Esophagus muscularis mucosa (tissue), 4 donors: ENCODE measurements at regions not wholly inside any gene's neighbourhood (a gene's known extent, or its start where the extent isn't known, plus 50 kb on each side); places are given as distances from the start of the nearest gene placed in this dataset.

ENCODE experiments used
- DNase-seq: peaks from one replicate; pipeline ENCODE4 v3.0.0-alpha.2; 2017; ENCODE audit errors: extremely low spot score
- H3K27ac ChIP-seq, 4 donors: fragments of 200-600 bp; sonication (generic); replicated peaks in 1 of 4; 1 replicate in 3 of 4; 2 replicates in 1 of 4; pipeline ENCODE4 v1.5.1; 2016 to 2019; ENCODE audit warnings: mild to moderate bottlenecking in 1 of 4
- H3K27me3 ChIP-seq, 4 donors: fragments of 200-600 bp; sonication (generic); one replicate each; pipeline versions ENCODE4 v1.5.1 to v1.6.0; 2016 to 2019
- H3K36me3 ChIP-seq, 4 donors: fragments of 200-600 bp; sonication (generic); one replicate each; pipeline ENCODE4 v1.5.1; 2016 to 2019
- H3K4me1 ChIP-seq, 4 donors: fragments of 200-600 bp; sonication (generic); one replicate each; pipeline ENCODE4 v1.5.1; 2016 to 2019
- H3K4me3 ChIP-seq, 4 donors: fragments of 200-600 bp; sonication (generic); 1 replicate in 2 of 4; 2 replicates in 2 of 4; pipeline ENCODE4 v1.5.1; 2016 to 2019; ENCODE audit warnings: mild to moderate bottlenecking in 4 of 4, moderate library complexity in 1 of 4
- H3K9me3 ChIP-seq, 4 donors: fragments of 200-600 bp; sonication (generic); 1 replicate in 3 of 4; 2 replicates in 1 of 4; pipeline ENCODE4 v1.5.1; 2016 to 2019
- CTCF ChIP-seq, 3 experiments: fragments of 200-600 bp in 2 of 3; fragments of 450-650 bp in 1 of 3; sonication (generic) in 2 of 3; IDR thresholded peaks; one replicate each; pipeline ENCODE4 v1.5.1; 2017 to 2019; ENCODE audit warnings: antibody characterized with exemption in 3 of 3, mild to moderate bottlenecking in 2 of 3, moderate library complexity in 1 of 3
- EP300 ChIP-seq: sonication (generic); formaldehyde crosslinking; IDR thresholded peaks from one replicate; pipeline ENCODE4 v1.6.1; 2017; ENCODE audit warnings: antibody characterized with exemption
- POLR2A ChIP-seq: fragments of 450-650 bp; IDR thresholded peaks from one replicate; pipeline ENCODE4 v1.6.1; 2017; ENCODE audit warnings: antibody characterized with exemption, moderate library complexity, mild to moderate bottlenecking, low read depth
- POLR2AphosphoS5 ChIP-seq, 2 donors: sonication (generic); formaldehyde crosslinking; IDR thresholded peaks; one replicate each; pipeline ENCODE4 v1.6.1; 2017; ENCODE audit warnings: antibody characterized with exemption in 2 of 2
- WGBS: methylation state at CpG from one replicate; pipeline ENCODE4 v1.1.5; 2018; 5-methylcytosine and 5-hydroxymethylcytosine counted together
- intact Hi-C: fragments of 100-400 bp; cut with DNase I; formaldehyde crosslinking; loops from one replicate; pipeline ENCODE4 v1.15.1; 2023

- DNase-seq = no peak
- Histone ChIP-seq H3K36me3 (no peaks in the 10 kb centered on the region), H3K9me3 (peaks cover 0 to 6% (median 0%) of the 10 kb centered on the region in 4 donors), H3K27me3 (no peaks in the 10 kb centered on the region), H3K4me3 (no peak overlapping the region), H3K4me1 (no peaks in the 10 kb centered on the region), H3K27ac (no peak overlapping the region)
- intact Hi-C loops = loop anchor here (10.0 kb wide), 1 partner anchor 69 kb away; no protein-coding TSS in a partner anchor
- TF ChIP-seq CTCF (IDR thresholded peaks at IDR 0.05) = no peak
- no peak for TF ChIP-seq POLR2A
- TF ChIP-seq EP300 = no peak
- no peak for TF ChIP-seq POLR2AphosphoS5 (IDR thresholded peaks at IDR 0.05)
- 20% methylated on average over 3 of the region's 3 CpGs for WGBS
Measured at GRCh38 chr16:6193718-6194117, 1096.1 kb upstream of the EEF2KMT start.

GRCh38 chr16:6192984-6193383 lies 1095.4 kb upstream of the EEF2KMT start:
- Histone ChIP-seq H3K36me3 (no peaks in the 10 kb centered on the region), H3K27ac (no peak overlapping the region), H3K4me1 (no peaks in the 10 kb centered on the region), H3K9me3 (peaks cover 0 to 6% (median 0%) of the 10 kb centered on the region in 4 donors), H3K4me3 (no peak overlapping the region), H3K27me3 (no peaks in the 10 kb centered on the region)
- DNase-seq = no peak
- 79% methylated on average over 5 of the region's 5 CpGs for WGBS
- no peak for TF ChIP-seq POLR2AphosphoS5 (IDR thresholded peaks at IDR 0.05)
- TF ChIP-seq EP300 = no peak
- intact Hi-C loops = loop anchor here (10.0 kb wide), 1 partner anchor 68 kb away; no protein-coding TSS in a partner anchor

GRCh38 chr16:6192532-6192931 lies 1094.9 kb upstream of the EEF2KMT start:
- WGBS = 77% methylated on average over 3 of the region's 3 CpGs
- intact Hi-C loops = loop anchor here (10.0 kb wide), 1 partner anchor 68 kb away; no protein-coding TSS in a partner anchor
- no peak overlapping the region for H3K27ac ChIP-seq
- no peaks in the 10 kb centered on the region for H3K36me3 ChIP-seq
- no peak for TF ChIP-seq POLR2AphosphoS5 (IDR thresholded peaks at IDR 0.05)
- no peak for TF ChIP-seq EP300
- no peak for TF ChIP-seq CTCF (IDR thresholded peaks at IDR 0.05)
- no peak for TF ChIP-seq POLR2A
- no peak overlapping the region for H3K4me3 ChIP-seq
- H3K27me3 ChIP-seq = no peaks in the 10 kb centered on the region
- no peaks in the 10 kb centered on the region for H3K4me1 ChIP-seq
- no peak for DNase-seq
- H3K9me3 ChIP-seq = peaks cover 0 to 6% (median 0%) of the 10 kb centered on the region in 4 donors

GRCh38 chr16:6190776-6191175 lies 1093.2 kb upstream of the EEF2KMT start:
- Histone ChIP-seq H3K9me3 (peaks cover 0 to 6% (median 0%) of the 10 kb centered on the region in 4 donors), H3K4me1 (no peaks in the 10 kb centered on the region), H3K36me3 (no peaks in the 10 kb centered on the region), H3K4me3 (no peak overlapping the region), H3K27ac (no peak overlapping the region), H3K27me3 (no peaks in the 10 kb centered on the region)
- WGBS = 70% methylated on average over 7 of the region's 7 CpGs
- no peak for DNase-seq
- intact Hi-C loops = loop anchor here (10.0 kb wide), 1 partner anchor 66 kb away; no protein-coding TSS in a partner anchor
- no peak for TF ChIP-seq POLR2A

- no peaks in the 10 kb centered on the region for H3K27me3 ChIP-seq
- TF ChIP-seq POLR2A (no peak), EP300 (no peak), CTCF (IDR thresholded peaks at IDR 0.05) (no peak), POLR2AphosphoS5 (IDR thresholded peaks at IDR 0.05) (no peak)
- H3K9me3 ChIP-seq = peaks cover 0 to 3% (median 0%) of the 10 kb centered on the region in 4 donors
- no peak overlapping the region for H3K27ac ChIP-seq
- no peak for DNase-seq
- WGBS = 81% methylated on average over 9 of the region's 9 CpGs
- no peaks in the 10 kb centered on the region for H3K4me1 ChIP-seq
- H3K36me3 ChIP-seq = no peaks in the 10 kb centered on the region
- H3K4me3 ChIP-seq = no peak overlapping the region
- intact Hi-C loops = no loop called here
Measured at GRCh38 chr16:6189216-6189615, 1091.6 kb upstream of the EEF2KMT start.

- no peak for DNase-seq
- 78% methylated on average over 5 of the region's 5 CpGs for WGBS
- intact Hi-C loops = no loop called here
- no peaks in the 10 kb centered on the region for H3K36me3 ChIP-seq
- H3K4me3 ChIP-seq = no peak overlapping the region
- no peaks in the 10 kb centered on the region for H3K4me1 ChIP-seq
- H3K27me3 ChIP-seq = no peaks in the 10 kb centered on the region
- H3K27ac ChIP-seq = no peak overlapping the region
- no peaks in the 10 kb centered on the region for H3K9me3 ChIP-seq
- TF ChIP-seq POLR2A = no peak
Measured at GRCh38 chr16:6177616-6178180, 1080.1 kb upstream of the EEF2KMT start.
